HepG2 (cell line): ENCODE measurements at regions not wholly inside any gene's neighbourhood (a gene's known extent, or its start where the extent isn't known, plus 50 kb on each side); places are given as distances from the start of the nearest gene placed in this dataset.

Experiments
- ESRRA ChIP-seq: sonication (generic); formaldehyde crosslinking; IDR thresholded peaks from 2 replicates; pipeline ENCODE4 v1.5.1; 2020; ENCODE audit warnings: mild to moderate bottlenecking, low read depth, missing genetic modification reagents
- KDM1A ChIP-seq: IDR thresholded peaks from 2 replicates; pipeline ENCODE4 v1.6.1; 2016; ENCODE audit warnings: missing compliant biosample characterization
- NFE2L2 ChIP-seq: fragments of 150-350 bp; IDR thresholded peaks from 2 replicates; pipeline ENCODE4 v1.6.1; 2014; ENCODE audit warnings: low read length
- SATB2 ChIP-seq: sonication (generic); formaldehyde crosslinking; IDR thresholded peaks from 2 replicates; pipeline ENCODE4 v1.5.0; 2020; ENCODE audit warnings: missing genetic modification reagents
- ZNF142 ChIP-seq: sonication (generic); formaldehyde crosslinking; IDR thresholded peaks from 2 replicates; pipeline ENCODE4 v1.4.0; 2020; ENCODE audit warnings: missing genetic modification reagents
- ZNF644 ChIP-seq: IDR thresholded peaks from 2 replicates; pipeline ENCODE4 v1.6.1; 2016; ENCODE audit warnings: low read depth

- TF ChIP-seq KDM1A (CRISPR knock-in tag) (no peak), ESRRA (CRISPR knock-in tag) (no peak), SATB2 (CRISPR knock-in tag) (no peak), ZNF142 (CRISPR knock-in tag) (no peak), NFE2L2 (no peak), ZNF644 (CRISPR knock-in tag) (no peak)
These were observed 110.6 kb upstream of the ARPP21 start for GRCh38 chr3:35528728-35529127.
